Common myeloid progenitor, CD34-positive (primary cell): ENCODE measurements at regions not wholly inside any gene's neighbourhood (a gene's known extent, or its start where the extent isn't known, plus 50 kb on each side); places are given as distances from the start of the nearest gene placed in this dataset.

Experiments
- CTCF ChIA-PET: fragments of 350-600 bp; sonication (Branson Sonifier 250); formaldehyde crosslinking; loops from one replicate; lab custom pipeline; 2021; ENCODE audit warnings: antibody characterized with exemption; lab: Charles Lee
- POLR2A ChIA-PET: fragments of 350-600 bp; sonication (Branson Sonifier 250); formaldehyde crosslinking; loops from one replicate; lab custom pipeline; 2021; ENCODE audit warnings: antibody characterized with exemption; lab: Charles Lee
- DNase-seq, 3 donors: peaks; one replicate each; pipeline versions ENCODE4 v3.0.0 to v3.0.0-alpha.2; 2013
- H3K27ac ChIP-seq, 2 experiments: 1 replicate in 1 of 2; 2 replicates in 1 of 2; pipeline ENCODE4 v1.7.0; 2013; ENCODE audit warnings: inconsistent platforms in 2 of 2, low read length in 2 of 2, mild to moderate bottlenecking in 2 of 2, low read depth in 1 of 2, moderate library complexity in 1 of 2; ENCODE audit not compliant: severe bottlenecking in 2 of 2, insufficient read depth in 1 of 2, poor library complexity in 1 of 2
- H3K27me3 ChIP-seq, 5 experiments: replicated peaks in 2 of 5; 1 replicate in 3 of 5; 2 replicates in 2 of 5; pipeline versions ENCODE4 v1.6.1 to v1.7.0; 2013; ENCODE audit warnings: low read length in 4 of 5, mild to moderate bottlenecking in 2 of 5, moderate library complexity in 2 of 5, inconsistent platforms in 1 of 5; ENCODE audit not compliant: insufficient read depth in 5 of 5, control insufficient read depth in 4 of 5
- H3K36me3 ChIP-seq, 4 experiments: 1 replicate in 2 of 4; 2 replicates in 2 of 4; pipeline versions ENCODE4 v1.6.1 to v1.7.0; 2013; ENCODE audit warnings: low read length in 3 of 4, control low read depth in 1 of 4, mild to moderate bottlenecking in 1 of 4; ENCODE audit not compliant: control insufficient read depth in 4 of 4, insufficient read depth in 4 of 4
- H3K4me1 ChIP-seq, 4 experiments: 1 replicate in 3 of 4; 2 replicates in 1 of 4; pipeline versions ENCODE4 v1.6.1 to v1.7.1; 2013; ENCODE audit warnings: low read length in 3 of 4, mild to moderate bottlenecking in 3 of 4, control low read depth in 1 of 4, inconsistent platforms in 1 of 4, moderate library complexity in 1 of 4; ENCODE audit not compliant: control insufficient read depth in 4 of 4, insufficient read depth in 4 of 4; ENCODE audit errors: control extremely low read depth in 1 of 4
- H3K4me3 ChIP-seq, 7 experiments: 1 replicate in 4 of 7; 2 replicates in 3 of 7; pipeline versions ENCODE4 v1.5.1 to v1.7.0; 2013; ENCODE audit warnings: mild to moderate bottlenecking in 7 of 7, low read length in 6 of 7, moderate library complexity in 6 of 7, inconsistent platforms in 2 of 7, low read depth in 2 of 7, control low read depth in 1 of 7; ENCODE audit not compliant: insufficient read depth in 4 of 7, control insufficient read depth in 1 of 7; ENCODE audit errors: extremely low read depth in 1 of 7
- H3K9me3 ChIP-seq, 5 experiments: 1 replicate in 4 of 5; 2 replicates in 1 of 5; pipeline versions ENCODE4 v1.6.1 to v1.7.1; 2013; ENCODE audit warnings: low read length in 4 of 5, mild to moderate bottlenecking in 2 of 5, inconsistent platforms in 1 of 5, low read depth in 1 of 5, moderate library complexity in 1 of 5; ENCODE audit not compliant: control insufficient read depth in 4 of 5, insufficient read depth in 2 of 5; ENCODE audit errors: control extremely low read depth in 1 of 5
- WGBS: methylation state at CpG from one replicate; pipeline ENCODE4 v1.1.5; 2013; ENCODE audit not compliant: insufficient coverage; 5-methylcytosine and 5-hydroxymethylcytosine counted together

DNA sequence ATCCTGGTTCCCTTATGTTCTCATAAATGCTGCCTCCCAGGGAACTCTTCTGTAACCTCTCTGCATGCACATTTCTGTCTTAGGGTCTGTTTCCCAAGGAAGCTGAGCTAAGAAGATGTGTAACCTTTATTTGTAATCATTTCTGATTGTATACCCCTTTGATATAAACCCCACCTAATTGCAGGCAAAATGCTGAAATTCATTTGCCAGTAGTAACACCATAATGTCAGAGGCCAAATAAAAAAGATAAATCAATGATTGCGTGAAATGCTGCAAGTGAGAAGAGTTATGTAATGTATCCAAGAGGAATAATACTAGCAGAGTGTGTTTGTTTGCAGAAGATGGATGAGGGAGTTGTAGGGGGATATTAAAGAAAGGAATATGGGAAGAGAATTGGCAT, 822.6 kb upstream of the GRAMD2B start:
- H3K27me3 ChIP-seq: no peaks in the 10 kb centered on the region
- H3K27ac ChIP-seq: no peak overlapping the region
- POLR2A ChIA-PET: no interaction called here
- CTCF ChIA-PET: no interaction called here
- WGBS: 100% methylated on average over 1 of the region's 1 CpG
- no peaks in the 10 kb centered on the region for H3K9me3 ChIP-seq
- H3K4me3 ChIP-seq: no peak overlapping the region
- no peaks in the 10 kb centered on the region for H3K36me3 ChIP-seq
- DNase-seq: no peak
- no peaks in the 10 kb centered on the region for H3K4me1 ChIP-seq

DNA sequence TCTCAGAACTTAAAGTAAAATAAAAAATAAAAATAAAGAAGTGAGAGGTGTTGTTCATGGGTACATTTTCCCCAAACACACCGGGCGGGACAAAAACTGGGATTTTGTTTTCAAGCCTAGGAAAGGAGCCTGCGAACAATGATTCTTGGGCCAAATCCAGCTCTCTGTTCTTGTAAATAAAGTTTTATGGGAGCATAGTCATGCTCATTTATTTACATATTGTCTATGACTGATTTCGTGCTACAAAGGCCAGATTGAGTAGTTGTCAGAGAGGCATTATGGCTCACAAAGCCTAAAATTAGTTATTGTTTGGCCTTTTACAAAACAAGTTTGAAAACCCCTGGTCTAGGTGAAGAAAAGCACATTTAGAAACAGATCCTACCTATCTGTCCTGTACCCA, 821.0 kb upstream of the GRAMD2B start:
- Histone ChIP-seq H3K4me3 (no peak overlapping the region), H3K27me3 (no peaks in the 10 kb centered on the region), H3K4me1 (no peaks in the 10 kb centered on the region), H3K27ac (no peak overlapping the region), H3K36me3 (no peaks in the 10 kb centered on the region), H3K9me3 (peaks cover 0 to 2% (median 0%) of the 10 kb centered on the region in 5 experiments)
- POLR2A ChIA-PET: no interaction called here
- WGBS: 90% methylated on average over 2 of the region's 4 CpGs
- CTCF ChIA-PET: no interaction called here
- DNase-seq: no peak

DNA sequence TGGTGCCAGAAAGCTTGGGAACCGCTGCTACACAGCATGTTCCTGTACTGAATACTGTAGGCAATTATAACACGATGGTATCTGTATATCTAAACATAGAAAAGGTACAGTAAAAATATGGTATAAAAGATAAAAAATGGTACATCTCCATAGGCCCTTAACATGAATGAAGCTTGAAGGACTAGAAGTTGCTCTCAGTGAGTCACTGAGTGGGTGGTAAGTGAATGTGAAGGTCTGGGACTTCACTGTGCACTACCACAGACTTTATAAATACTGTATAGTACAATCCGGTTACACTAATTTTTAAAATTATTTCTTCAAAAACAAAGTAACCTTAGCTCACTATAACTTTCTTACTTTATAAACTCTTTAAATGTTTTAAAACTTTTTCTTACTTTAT, 819.9 kb upstream of the GRAMD2B start:
- ChIA-PET POLR2A (interaction anchor here (0.6 kb wide), 1 partner anchor 758 kb away, joined by 3 read pairs; no protein-coding TSS in a partner anchor), CTCF (no interaction called here)
- Histone ChIP-seq H3K4me3 (no peak overlapping the region), H3K9me3 (peaks cover 0 to 2% (median 0%) of the 10 kb centered on the region in 5 experiments), H3K27me3 (no peaks in the 10 kb centered on the region), H3K36me3 (no peaks in the 10 kb centered on the region), H3K4me1 (no peaks in the 10 kb centered on the region), H3K27ac (no peak overlapping the region)
- no peak for DNase-seq
- no CpG with 5 or more reads among the region's 3 CpGs for WGBS

DNA sequence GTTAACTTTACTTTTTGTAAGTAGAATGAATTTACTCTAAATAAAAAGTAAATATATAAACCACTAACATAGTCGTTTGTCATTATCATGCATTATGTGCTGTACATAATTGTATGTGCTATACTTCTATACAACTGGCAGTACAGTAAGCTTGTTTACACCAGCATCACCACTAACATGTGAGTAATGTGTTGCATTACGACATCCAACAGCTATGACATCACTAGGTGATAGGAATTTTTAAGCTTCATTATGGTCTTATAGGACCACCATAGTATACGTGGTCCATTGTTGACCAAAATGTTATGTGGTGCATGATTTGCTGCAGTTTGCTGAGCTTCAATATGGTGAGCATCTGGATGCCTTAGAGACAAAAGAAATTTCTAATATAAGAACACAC, 819.1 kb upstream of the GRAMD2B start:
- Histone ChIP-seq H3K27ac (no peak overlapping the region), H3K4me1 (no peaks in the 10 kb centered on the region), H3K36me3 (no peaks in the 10 kb centered on the region), H3K27me3 (no peaks in the 10 kb centered on the region), H3K9me3 (peaks cover 0 to 2% (median 0%) of the 10 kb centered on the region in 5 experiments), H3K4me3 (no peak overlapping the region)
- ChIA-PET POLR2A (no interaction called here), CTCF (no interaction called here)
- WGBS: 100% methylated on average over 1 of the region's 3 CpGs
- DNase-seq: no peak

DNA sequence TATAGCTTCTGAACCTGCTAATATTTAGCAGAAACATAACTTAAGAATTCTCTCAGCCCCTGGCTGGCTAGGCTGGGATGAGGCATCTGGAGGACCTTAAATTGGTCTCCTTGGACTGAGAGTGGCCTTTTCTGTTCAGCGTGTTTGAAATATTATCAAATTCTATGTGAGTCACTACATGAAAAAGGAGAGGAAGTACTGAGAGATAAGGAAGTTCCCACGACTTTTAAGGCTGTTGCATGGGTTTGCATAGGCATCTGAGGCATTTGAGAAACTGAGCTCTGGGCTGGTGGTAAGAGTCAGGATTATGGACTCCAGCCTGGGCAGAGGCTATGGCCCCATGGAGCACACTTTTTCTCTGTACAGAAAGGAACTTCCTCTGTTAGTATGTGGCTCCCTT, 816.2 kb upstream of the GRAMD2B start:
- Histone ChIP-seq H3K27ac (no peak overlapping the region), H3K4me1 (no peaks in the 10 kb centered on the region), H3K36me3 (no peaks in the 10 kb centered on the region), H3K9me3 (peaks cover 0 to 2% (median 0%) of the 10 kb centered on the region in 5 experiments), H3K27me3 (no peaks in the 10 kb centered on the region), H3K4me3 (no peak overlapping the region)
- ChIA-PET CTCF (no interaction called here), POLR2A (no interaction called here)
- DNase-seq: no peak
- WGBS: 60% methylated on average over 2 of the region's 2 CpGs

DNA sequence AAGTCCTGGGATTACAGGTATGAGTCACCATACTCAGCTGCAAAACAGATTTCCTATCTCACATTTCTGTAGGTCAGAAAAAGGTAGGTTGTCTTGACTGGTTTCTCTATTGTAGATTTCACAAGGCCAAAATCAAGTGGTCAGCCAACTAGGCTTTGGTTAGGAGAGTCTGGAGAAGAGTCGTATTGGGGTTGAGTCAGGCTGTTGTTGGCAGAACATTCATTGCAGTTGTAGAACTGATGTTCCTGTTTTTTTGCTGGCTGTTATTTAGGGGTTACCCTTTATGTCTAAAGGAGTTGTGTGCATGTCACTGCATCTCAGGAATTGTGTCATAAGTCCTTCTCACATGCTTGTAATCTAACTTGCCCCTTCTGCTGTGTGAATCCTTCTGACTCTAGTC, 814.2 kb upstream of the GRAMD2B start:
- 100% methylated on average over 1 of the region's 1 CpG for WGBS
- H3K27ac ChIP-seq: no peak overlapping the region
- H3K27me3 ChIP-seq: no peaks in the 10 kb centered on the region
- H3K9me3 ChIP-seq: peaks cover 0 to 2% (median 0%) of the 10 kb centered on the region in 5 experiments
- no peaks in the 10 kb centered on the region for H3K36me3 ChIP-seq
- no peak for DNase-seq
- H3K4me1 ChIP-seq: no peaks in the 10 kb centered on the region
- ChIA-PET POLR2A (no interaction called here), CTCF (no interaction called here)
- H3K4me3 ChIP-seq: no peak overlapping the region

DNA sequence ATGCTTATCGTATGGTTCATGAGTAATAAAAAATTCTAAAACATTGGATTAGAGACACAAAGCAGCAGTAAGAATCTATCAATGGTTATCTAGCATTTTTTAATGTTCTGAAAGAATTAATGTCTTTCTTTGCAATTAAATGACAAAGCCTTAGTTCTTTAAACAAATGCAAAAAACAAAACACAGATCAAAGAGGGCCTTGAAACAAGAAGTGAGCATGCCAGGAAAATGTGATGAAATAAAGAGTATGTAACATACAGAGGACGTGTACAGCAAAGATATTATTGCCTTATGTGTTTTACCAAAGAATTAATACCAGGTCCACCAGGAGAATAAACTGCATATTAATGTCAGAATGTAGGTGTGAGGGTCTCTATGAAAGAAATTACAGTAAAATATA, 812.3 kb upstream of the GRAMD2B start:
- no peaks in the 10 kb centered on the region for H3K27me3 ChIP-seq
- no peaks in the 10 kb centered on the region for H3K36me3 ChIP-seq
- no peak overlapping the region for H3K27ac ChIP-seq
- WGBS: 100% methylated on average over 2 of the region's 2 CpGs
- H3K9me3 ChIP-seq: peaks cover 0 to 2% (median 0%) of the 10 kb centered on the region in 5 experiments
- no peak for DNase-seq
- no peaks in the 10 kb centered on the region for H3K4me1 ChIP-seq
- ChIA-PET POLR2A (no interaction called here), CTCF (no interaction called here)
- H3K4me3 ChIP-seq: no peak overlapping the region
